ENCODE measurements at regions not wholly inside any gene's neighbourhood (a gene's known extent, or its start where the extent isn't known, plus 50 kb on each side); places are given as distances from the start of the nearest gene placed in this dataset.

GRCh38 chr10:71143610-71144009, 68.8 kb upstream of the UNC5B start:
- no peak for TF ChIP-seq POLR2A (IDR thresholded peaks at IDR 0.05)
- TF ChIP-seq CTCF (IDR thresholded peaks at IDR 0.05): no peak

Data from testis (tissue), 2 donors.